ENCODE measurements at regions not wholly inside any gene's neighbourhood (a gene's known extent, or its start where the extent isn't known, plus 50 kb on each side); places are given as distances from the start of the nearest gene placed in this dataset.
A peak's percentile ranks its signal among the peaks of the same experiment; 100 is the strongest.

- Histone ChIP-seq H3K4me1 (peaks cover 0 to 50% (median 0%) of the 10 kb centered on the region in 12 donors), H3K4me3 (no peak overlapping the region), H3K36me3 (no peaks in the 10 kb centered on the region), H3K27ac (peak overlapping the region in 1 of 12 donors; percentile 72), H3K27me3 (peaks cover 0 to 4% (median 0%) of the 10 kb centered on the region in 9 donors), H3K9me3 (no peaks in the 10 kb centered on the region)
- DNase-seq: no peak
- WGBS, 4 donors: 91 to 100% (median 94%) methylated on average over 2 of the region's 2 CpGs
- no peak for TF ChIP-seq CTCF (IDR thresholded peaks at IDR 0.05)
- intact Hi-C loops (cut with DNase I): no loop called here
- ATAC-seq: peak in 1 of 4 donors; percentile 27
Observed at GRCh38 chr20:40325006-40325568, 363.9 kb downstream of the MAFB start.

- H3K27ac ChIP-seq: peak overlapping the region in 1 of 12 donors; percentile 72
- no peak overlapping the region for H3K4me3 ChIP-seq
- 74 to 83% (median 77%) methylated on average over 5 of the region's 5 CpGs for WGBS, 4 donors
- no peaks in the 10 kb centered on the region for H3K36me3 ChIP-seq
- ATAC-seq (peak in 2 of 4 donors; percentile 59 to 65), DNase-seq (no peak)
- intact Hi-C loops (cut with DNase I): no loop called here
- no peak for TF ChIP-seq CTCF (IDR thresholded peaks at IDR 0.05)
- peaks cover 0 to 4% (median 0%) of the 10 kb centered on the region in 9 donors for H3K27me3 ChIP-seq
- H3K9me3 ChIP-seq: no peaks in the 10 kb centered on the region
- peaks cover 0 to 48% (median 0%) of the 10 kb centered on the region in 12 donors for H3K4me1 ChIP-seq
Observed at GRCh38 chr20:40323361-40323794, 365.7 kb downstream of the MAFB start.

- no peak for TF ChIP-seq CTCF (IDR thresholded peaks at IDR 0.05)
- no peak for TF ChIP-seq POLR2A (IDR thresholded peaks at IDR 0.05)
- 87 to 100% (median 92%) methylated on average over 1 of the region's 1 CpG for WGBS, 4 donors
Observed at GRCh38 chr20:40322941-40323340, 366.1 kb downstream of the MAFB start.

DNA sequence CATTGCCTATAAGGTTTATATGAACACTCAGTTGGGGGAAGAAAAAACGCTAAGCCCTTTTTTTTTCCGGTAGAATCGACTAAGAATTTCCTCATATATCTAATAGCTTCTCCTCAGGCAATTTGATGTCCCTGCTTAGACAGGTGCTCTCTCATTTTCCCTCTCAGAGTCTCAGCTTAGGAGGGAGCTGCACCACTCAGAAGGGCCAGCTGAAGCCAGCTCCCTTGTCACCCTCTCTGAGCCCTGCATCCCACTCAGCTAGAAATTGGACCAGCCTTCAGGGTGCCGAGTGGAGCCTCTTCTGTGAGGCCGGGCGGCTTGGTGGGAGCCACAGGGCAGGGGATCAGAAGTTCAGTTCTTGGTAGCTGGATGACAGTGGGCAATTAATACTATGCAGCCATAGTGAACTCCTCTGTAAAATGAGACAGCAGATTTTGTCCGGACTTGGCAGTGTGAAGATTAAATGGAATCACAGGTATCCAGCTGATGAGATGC, 368.5 kb downstream of the MAFB start:
- Histone ChIP-seq H3K27ac (no peak overlapping the region), H3K9me3 (no peaks in the 10 kb centered on the region), H3K36me3 (no peaks in the 10 kb centered on the region), H3K27me3 (peaks cover 0 to 3% (median 0%) of the 10 kb centered on the region in 9 donors), H3K4me3 (no peak overlapping the region), H3K4me1 (peaks cover 0 to 31% (median 0%) of the 10 kb centered on the region in 12 donors)
- no peak for DNase-seq
- ATAC-seq: no peak
- 77 to 89% (median 81%) methylated on average over 7 of the region's 7 CpGs for WGBS, 4 donors
- intact Hi-C loops (cut with DNase I): no loop called here
- no peak for TF ChIP-seq POLR2A (IDR thresholded peaks at IDR 0.05)
- TF ChIP-seq CTCF (IDR thresholded peaks at IDR 0.05): no peak

More at GRCh38 chr20:40322941-40323340, 366.1 kb downstream of the MAFB start:
- Histone ChIP-seq H3K4me3 (no peak overlapping the region), H3K36me3 (no peaks in the 10 kb centered on the region), H3K27ac (peak overlapping the region in 1 of 12 donors; percentile 72), H3K4me1 (peaks cover 0 to 48% (median 0%) of the 10 kb centered on the region in 12 donors), H3K27me3 (peaks cover 0 to 4% (median 0%) of the 10 kb centered on the region in 9 donors), H3K9me3 (no peaks in the 10 kb centered on the region)
- DNase-seq (no peak), ATAC-seq (no peak)
- intact Hi-C loops (cut with DNase I): no loop called here
